ENCODE measurements at regions not wholly inside any gene's neighbourhood (a gene's known extent, or its start where the extent isn't known, plus 50 kb on each side); places are given as distances from the start of the nearest gene placed in this dataset.

DNA sequence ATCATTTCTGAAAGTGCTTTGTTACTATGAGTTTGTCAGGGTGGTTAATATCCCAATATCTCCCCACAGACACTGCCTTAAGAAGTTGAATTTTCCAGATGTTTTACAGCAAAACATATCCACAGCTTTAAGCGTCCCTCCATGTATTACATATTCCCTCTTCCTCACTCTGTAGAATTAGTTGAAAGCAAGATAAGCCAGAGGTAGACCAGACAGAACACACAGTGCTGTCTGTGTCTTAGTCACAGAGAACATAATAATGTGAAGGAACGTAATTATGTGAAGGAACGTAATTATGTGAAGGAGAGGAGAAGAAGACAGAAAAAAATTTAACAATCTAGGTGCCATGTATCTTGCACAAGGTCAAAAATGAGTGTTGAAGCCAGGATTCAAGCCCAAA is 81.9 kb upstream of the LRATD1 start:
- intact Hi-C loops (cut with micrococcal nuclease): no loop called here

GRCh38 chr2:14551069-14551468 is 81.4 kb upstream of the LRATD1 start:
- intact Hi-C loops (cut with micrococcal nuclease): no loop called here

DNA sequence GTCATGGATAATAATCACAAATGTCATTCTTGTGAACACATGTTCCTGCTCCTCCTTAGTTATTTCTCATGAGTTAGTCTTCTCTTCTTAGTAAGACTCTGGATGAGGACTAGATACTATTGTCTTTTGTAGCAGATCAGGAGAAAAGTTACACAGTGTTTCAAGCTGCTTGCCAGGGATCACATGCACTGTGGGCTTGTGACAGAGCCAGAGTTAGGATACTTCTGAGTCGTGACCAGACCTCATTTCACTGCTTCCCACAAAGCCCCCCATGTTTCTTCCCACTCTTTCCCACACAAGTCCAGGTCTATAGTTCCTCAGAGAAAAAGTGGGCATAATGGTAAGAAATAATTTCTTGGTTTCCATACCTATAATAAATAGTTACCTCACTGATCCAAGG is 80.2 kb upstream of the LRATD1 start:
- intact Hi-C loops (cut with micrococcal nuclease): no loop called here

- intact Hi-C loops (cut with micrococcal nuclease): no loop called here
Observed at GRCh38 chr2:14552818-14553217, 79.7 kb upstream of the LRATD1 start.

DNA sequence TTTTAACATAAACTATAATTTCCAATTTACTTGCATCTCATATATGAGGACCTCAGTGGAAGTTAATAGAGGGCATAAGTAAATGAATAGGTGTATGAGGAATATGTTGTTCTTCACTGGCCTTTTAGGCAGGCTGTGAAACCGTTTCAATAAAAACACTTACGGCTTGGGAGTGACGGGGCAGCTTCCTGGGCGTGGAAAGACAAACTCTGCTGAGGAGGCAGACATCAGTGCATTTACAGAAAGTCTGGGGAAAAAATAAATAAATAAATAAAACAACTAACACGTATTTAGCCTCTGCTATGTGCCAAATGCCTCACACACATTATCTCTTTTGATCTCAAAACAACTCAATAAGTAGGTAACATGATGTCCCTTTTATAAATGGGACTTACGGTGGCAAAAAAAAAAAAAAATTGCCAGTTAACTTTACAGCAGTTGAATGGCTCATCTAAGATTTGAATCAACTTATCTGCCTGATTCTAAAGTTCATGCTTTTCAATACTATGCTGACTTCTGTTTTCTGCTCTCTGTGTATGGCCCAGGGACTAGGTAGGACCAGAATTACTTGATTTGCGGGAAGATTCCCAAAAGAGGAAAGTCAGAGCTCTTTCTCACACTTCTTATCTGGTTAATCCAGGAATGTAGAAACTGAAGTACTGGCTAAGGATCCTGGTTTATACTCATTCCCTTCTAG is 77.5 kb upstream of the LRATD1 start:
- intact Hi-C loops (cut with micrococcal nuclease): no loop called here

DNA sequence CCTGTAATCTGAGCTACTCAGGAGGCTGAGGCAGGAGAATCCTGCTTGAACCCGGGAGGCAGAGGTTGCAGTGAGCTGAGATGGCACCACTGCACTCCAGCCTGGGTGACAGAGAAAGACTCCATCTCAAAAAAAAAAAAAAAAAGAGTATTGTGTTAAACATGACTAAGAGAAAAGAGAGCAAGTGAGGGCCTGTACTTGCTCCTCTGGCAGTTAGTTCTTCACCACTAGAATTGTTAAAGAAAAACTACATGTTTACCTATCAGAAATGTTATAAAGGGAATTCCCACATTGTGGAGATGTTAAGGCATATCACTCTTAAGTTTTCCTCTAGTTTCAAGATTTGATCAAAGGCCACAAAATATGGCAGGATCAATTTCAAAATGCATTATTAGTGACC is 75.4 kb upstream of the LRATD1 start:
- intact Hi-C loops (cut with micrococcal nuclease): no loop called here

- intact Hi-C loops (cut with micrococcal nuclease): no loop called here
Observed at GRCh38 chr2:14557916-14558315, 74.6 kb upstream of the LRATD1 start.

- intact Hi-C loops (cut with micrococcal nuclease): no loop called here
Observed at GRCh38 chr2:14558335-14558919, 74.1 kb upstream of the LRATD1 start.

DNA sequence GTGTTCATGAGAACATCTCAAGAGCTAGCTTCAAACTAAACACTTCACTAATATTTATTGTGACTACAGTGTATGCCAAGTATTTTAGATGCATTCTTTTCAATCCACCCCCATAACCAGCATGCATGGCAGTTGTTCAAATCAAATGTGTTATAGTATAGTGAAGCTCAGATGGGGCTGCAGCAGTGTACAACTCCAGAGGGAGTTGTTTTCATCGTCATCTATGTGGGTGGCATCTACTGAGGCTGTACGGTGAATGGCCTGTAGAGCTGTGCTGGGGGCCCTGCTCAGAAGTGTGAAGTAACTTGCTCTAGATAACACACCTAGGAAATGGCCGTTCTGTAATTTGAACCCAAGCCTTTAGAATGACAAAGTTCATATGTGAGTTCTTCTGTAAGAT is 71.8 kb upstream of the LRATD1 start:
- intact Hi-C loops (cut with micrococcal nuclease): no loop called here

GRCh38 chr2:14563324-14563723 is 69.2 kb upstream of the LRATD1 start:
- intact Hi-C loops (cut with micrococcal nuclease): no loop called here

GRCh38 chr2:14565666-14566065 is 66.9 kb upstream of the LRATD1 start:
- intact Hi-C loops (cut with micrococcal nuclease): no loop called here

DNA sequence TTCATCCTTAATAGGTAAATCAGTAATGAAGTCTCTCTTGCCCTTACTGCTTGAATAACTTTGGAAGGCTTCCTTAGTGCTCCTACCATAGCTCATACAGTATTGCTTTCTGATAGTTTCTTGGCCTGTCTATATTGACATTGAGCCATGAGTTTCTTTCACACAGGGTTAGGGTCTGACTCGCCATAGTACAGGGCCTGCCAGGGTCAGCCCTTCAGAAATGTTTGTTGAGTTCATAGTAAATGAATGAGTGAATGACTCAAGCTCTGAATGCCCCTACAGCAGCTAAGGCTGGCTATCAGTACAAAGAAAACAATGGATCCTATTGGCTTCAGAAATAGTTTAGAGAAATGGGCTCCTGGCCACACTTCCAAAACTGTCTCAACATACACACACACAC is 65.0 kb upstream of the LRATD1 start:
- intact Hi-C loops (cut with micrococcal nuclease): no loop called here

- intact Hi-C loops (cut with micrococcal nuclease): no loop called here
Observed at GRCh38 chr2:14569294-14569693, 63.2 kb upstream of the LRATD1 start.

DNA sequence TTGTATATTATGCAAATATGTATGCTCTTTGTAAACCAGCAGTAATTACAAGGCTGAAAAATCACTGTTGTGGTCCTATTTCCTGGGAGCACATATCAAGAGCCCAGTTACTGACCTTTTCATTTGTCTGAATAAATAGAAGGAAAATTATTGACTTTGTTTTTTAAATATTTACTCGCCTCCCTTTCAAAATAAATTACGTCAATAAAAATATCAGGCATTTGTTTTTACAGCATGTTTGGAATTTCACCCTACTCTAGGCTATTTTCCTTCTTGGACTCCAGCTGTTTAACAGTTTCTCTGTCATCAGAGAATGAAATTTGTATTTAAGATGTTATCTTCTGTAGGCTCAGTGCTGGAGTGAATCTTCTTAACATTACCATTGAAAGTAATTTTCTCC is 59.9 kb upstream of the LRATD1 start:
- intact Hi-C loops (cut with micrococcal nuclease): no loop called here

- intact Hi-C loops (cut with micrococcal nuclease): no loop called here
Observed at GRCh38 chr2:14577843-14578242, 54.7 kb upstream of the LRATD1 start.
